ENCODE measurements at regions not wholly inside any gene's neighbourhood (a gene's known extent, or its start where the extent isn't known, plus 50 kb on each side); places are given as distances from the start of the nearest gene placed in this dataset.
A peak's percentile ranks its signal among the peaks of the same experiment; 100 is the strongest.

DNA sequence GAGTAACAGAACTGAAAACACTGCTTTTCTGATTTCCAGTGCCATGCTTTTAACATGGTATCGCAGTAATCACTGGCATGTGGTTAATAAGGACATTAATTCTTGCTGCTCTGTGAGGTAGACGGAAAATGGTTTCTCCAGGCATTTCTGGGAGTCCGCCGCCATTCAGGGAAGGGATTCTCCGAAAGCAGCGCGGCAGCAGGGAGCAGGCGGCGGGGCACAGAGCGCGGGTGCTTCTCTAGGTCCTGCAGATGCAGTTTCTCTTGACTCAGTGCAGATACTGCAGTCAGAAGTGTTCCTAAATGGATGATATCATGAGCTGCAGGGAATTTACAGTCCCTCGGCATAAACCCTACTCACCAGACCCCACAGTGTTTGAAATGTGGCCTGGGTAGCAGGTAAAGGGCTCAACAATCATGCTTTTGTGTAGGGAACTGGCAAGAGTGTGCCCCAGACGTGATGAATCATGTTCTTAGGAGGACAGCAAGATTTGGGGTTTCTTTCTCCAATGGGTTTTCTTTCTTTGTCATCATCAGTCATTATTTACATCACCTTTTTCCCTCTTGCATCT, 338.6 kb upstream of the ARGLU1 start:
- no peak for DNase-seq (ENCODE audit: low read depth)
- TF ChIP-seq, protein P1, sequence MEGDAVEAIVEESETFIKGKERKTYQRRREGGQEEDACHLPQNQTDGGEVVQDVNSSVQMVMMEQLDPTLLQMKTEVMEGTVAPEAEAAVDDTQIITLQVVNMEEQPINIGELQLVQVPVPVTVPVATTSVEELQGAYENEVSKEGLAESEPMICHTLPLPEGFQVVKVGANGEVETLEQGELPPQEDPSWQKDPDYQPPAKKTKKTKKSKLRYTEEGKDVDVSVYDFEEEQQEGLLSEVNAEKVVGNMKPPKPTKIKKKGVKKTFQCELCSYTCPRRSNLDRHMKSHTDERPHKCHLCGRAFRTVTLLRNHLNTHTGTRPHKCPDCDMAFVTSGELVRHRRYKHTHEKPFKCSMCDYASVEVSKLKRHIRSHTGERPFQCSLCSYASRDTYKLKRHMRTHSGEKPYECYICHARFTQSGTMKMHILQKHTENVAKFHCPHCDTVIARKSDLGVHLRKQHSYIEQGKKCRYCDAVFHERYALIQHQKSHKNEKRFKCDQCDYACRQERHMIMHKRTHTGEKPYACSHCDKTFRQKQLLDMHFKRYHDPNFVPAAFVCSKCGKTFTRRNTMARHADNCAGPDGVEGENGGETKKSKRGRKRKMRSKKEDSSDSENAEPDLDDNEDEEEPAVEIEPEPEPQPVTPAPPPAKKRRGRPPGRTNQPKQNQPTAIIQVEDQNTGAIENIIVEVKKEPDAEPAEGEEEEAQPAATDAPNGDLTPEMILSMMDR (IDR thresholded peaks at IDR 0.05; ENCODE audit: control insufficient read depth, extremely low read depth, insufficient read depth), result no peak

DNA sequence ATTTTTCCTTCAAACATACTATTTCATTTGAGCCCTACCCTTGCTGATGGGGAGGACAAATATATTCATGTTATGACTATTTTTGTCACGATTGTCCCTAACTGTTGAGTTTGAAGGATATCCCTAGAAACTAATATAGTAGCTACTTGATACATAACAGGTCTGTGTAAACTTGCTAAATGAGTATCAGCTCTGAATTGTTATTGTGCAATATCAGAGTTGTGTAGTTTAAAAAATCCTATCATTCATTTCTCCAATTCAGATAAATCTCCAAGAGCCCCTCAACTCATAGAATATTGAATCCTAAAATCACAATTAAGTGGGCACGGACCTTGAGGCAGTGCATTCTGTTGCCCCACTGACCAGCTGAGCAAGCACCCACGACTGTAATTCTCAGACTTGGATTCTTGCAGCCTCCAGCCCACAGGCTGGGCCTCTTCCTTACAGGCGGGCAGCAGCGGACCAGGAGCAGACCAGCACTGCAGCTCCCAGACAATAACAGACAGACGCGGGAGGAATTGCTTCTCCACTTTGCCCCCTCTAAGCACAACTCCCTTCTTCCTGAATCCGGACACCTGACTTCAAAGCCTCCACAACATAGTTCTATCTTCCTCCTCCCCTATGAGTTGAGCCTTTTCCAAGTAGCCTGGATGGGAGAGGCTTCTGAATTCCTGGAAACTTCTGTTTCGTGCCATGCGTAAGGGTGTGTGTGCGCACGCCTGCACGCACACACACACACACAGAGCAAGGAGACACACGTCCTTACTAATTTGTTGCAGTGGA, 337.6 kb upstream of the ARGLU1 start:
- TF ChIP-seq, protein P1 (IDR thresholded peaks at IDR 0.05; ENCODE audit: control insufficient read depth, extremely low read depth, insufficient read depth), result no peak
- DNase-seq (ENCODE audit: low read depth), result no peak
- no peak overlapping the region for H3K4me3 ChIP-seq (ENCODE audit: low read depth, low read length)

More for the DNA sequence above, 338.6 kb upstream of the ARGLU1 start:
- H3K4me3 ChIP-seq (ENCODE audit: low read depth, low read length), result no peak overlapping the region

DNA sequence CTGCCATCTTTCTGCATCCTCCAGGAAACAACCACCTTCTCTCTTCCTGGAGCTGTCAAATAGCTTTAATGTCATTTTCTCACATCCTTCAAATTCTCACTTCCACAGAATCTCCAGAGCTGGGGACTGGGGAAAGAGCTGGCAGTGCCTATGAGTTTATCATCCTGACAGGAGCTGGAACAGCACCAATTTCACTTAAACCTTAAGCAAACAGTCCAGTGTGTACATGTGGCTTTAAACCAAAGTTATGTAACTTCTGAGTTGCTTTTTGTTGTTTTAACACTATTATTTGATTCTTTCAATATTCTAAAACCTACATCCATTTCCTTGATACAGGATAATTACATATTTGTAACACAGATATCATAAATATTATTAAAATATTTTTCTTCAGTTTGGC, 331.5 kb upstream of the ARGLU1 start:
- DNase-seq (ENCODE audit: low read depth), result peak; percentile 89
- TF ChIP-seq, protein P1 (IDR thresholded peaks at IDR 0.05; ENCODE audit: control insufficient read depth, extremely low read depth, insufficient read depth), result no peak
- H3K4me3 ChIP-seq (ENCODE audit: low read depth, low read length), result no peak overlapping the region

DNA sequence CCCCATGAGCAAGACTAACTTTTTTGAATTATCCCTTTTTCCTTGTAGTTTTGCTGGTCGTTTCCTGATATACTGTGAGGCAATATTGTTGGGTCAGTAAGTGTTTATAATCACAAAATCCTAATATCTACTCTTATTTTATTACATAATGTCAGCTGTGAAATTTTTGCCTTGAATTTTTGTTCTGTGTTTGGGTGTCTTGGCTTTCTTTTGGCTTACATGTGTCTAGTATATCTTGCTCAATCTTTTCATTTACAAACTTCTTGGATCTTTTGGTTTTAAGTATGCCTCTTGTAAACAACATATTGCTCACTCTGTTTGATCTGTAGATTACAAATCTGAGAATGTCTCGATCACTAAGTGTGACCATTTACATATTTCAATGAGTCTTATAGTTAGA, 330.3 kb upstream of the ARGLU1 start:
- H3K4me3 ChIP-seq (ENCODE audit: low read depth, low read length), result no peak overlapping the region
- DNase-seq (ENCODE audit: low read depth), result no peak
- TF ChIP-seq, protein P1 (IDR thresholded peaks at IDR 0.05; ENCODE audit: control insufficient read depth, extremely low read depth, insufficient read depth), result no peak

DNA sequence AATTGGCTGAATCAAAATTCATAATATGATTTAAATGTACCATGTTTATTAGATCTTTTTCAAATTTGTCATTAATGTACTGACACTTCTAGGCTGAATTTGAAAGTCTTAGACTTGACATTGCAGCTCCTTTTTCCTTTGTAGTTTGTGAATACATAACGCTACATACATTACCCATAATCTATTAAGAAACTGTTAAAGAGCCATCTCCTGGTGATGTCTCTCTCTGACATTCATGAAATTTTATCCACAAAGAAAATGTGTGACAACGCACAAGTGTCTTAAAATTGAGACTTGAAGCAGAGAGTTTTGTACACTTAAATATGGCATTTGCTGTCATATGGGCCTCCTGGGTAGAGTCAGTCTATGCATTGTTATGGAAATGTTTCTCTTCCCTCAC, 320.2 kb upstream of the ARGLU1 start:
- H3K4me3 ChIP-seq (ENCODE audit: low read depth, low read length), result no peak overlapping the region
- DNase-seq (ENCODE audit: low read depth), result no peak
- TF ChIP-seq, protein P1 (IDR thresholded peaks at IDR 0.05; ENCODE audit: control insufficient read depth, extremely low read depth, insufficient read depth), result no peak

DNA sequence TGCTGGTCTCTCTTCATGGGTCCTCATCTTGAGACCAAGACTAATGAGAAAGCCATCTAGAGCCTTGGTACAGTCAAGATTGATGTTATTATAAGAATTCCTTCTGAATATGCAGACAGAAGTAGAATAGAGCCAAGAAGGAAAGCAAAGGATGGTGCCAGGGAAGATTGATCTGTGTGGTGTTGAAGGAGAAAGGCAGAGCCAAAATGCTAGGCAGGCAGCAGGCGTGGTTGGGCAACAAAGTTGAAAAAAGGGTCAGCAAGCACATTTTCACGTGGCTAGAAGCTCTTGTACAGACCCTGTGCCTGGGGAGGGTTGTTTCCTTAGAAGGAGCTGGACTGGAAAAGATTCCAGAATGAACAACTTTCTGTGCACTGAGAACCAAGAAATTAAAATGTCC, 319.7 kb upstream of the ARGLU1 start:
- TF ChIP-seq, protein P1 (IDR thresholded peaks at IDR 0.05; ENCODE audit: control insufficient read depth, extremely low read depth, insufficient read depth), result no peak
- no peak overlapping the region for H3K4me3 ChIP-seq (ENCODE audit: low read depth, low read length)
- DNase-seq (ENCODE audit: low read depth), result no peak

Data from LNCaP clone FGC (cell line).